ENCODE measurements at regions not wholly inside any gene's neighbourhood (a gene's known extent, or its start where the extent isn't known, plus 50 kb on each side); places are given as distances from the start of the nearest gene placed in this dataset.

- TF ChIP-seq CTCF (IDR thresholded peaks at IDR 0.05; ENCODE audit: poor library complexity) (no peak), EZH2 (IDR thresholded peaks at IDR 0.05; ENCODE audit: borderline replicate concordance) (no peak)
Measured at GRCh38 chr13:27004326-27004725, 167.3 kb downstream of the USP12 start.
